DND-41 (cell line): ENCODE measurements at regions not wholly inside any gene's neighbourhood (a gene's known extent, or its start where the extent isn't known, plus 50 kb on each side); places are given as distances from the start of the nearest gene placed in this dataset.

Source experiments
- ATAC-seq: fragments of 200-7000 bp; cut with Tn5 transposase; 3 replicates; pipeline ENCODE4 v1.9.1; 2021; ENCODE audit warnings: low read depth; ENCODE audit not compliant: insufficient read depth
- DNase-seq: peaks from one replicate; pipeline ENCODE4 v3.0.0-alpha.2; 2020
- H2AFZ ChIP-seq: 2 replicates; pipeline ENCODE4 v1.6.0; 2012; ENCODE audit warnings: low read depth, low read length
- H3K27ac ChIP-seq: 2 replicates; pipeline ENCODE4 v1.5.1; 2012; ENCODE audit warnings: low read length, inconsistent platforms
- H3K27me3 ChIP-seq: fragments of 200-600 bp; sonication (generic); 2 replicates; pipeline ENCODE4 v1.6.0; 2012; ENCODE audit warnings: low read length, mild to moderate bottlenecking, inconsistent platforms; ENCODE audit not compliant: insufficient read depth, poor library complexity
- H3K36me3 ChIP-seq: 2 replicates; pipeline ENCODE4 v1.5.1; 2012; ENCODE audit warnings: low read length, inconsistent platforms; ENCODE audit not compliant: insufficient read depth
- H3K4me1 ChIP-seq: 2 replicates; pipeline ENCODE4 v1.5.1; 2012; ENCODE audit warnings: mild to moderate bottlenecking, low read length; ENCODE audit not compliant: insufficient read depth
- H3K4me2 ChIP-seq: 2 replicates; pipeline ENCODE4 v1.6.0; 2012; ENCODE audit warnings: mild to moderate bottlenecking, moderate library complexity, low read length, inconsistent platforms; ENCODE audit not compliant: insufficient read depth
- H3K4me3 ChIP-seq, 2 experiments: fragments of 200-600 bp in 1 of 2; shearing (Covaris generic) in 1 of 2; 2 replicates each; pipeline ENCODE4 v1.5.1; 2012 to 2016; ENCODE audit warnings: inconsistent platforms in 2 of 2, low read length in 2 of 2, mild to moderate bottlenecking in 2 of 2, low read depth in 1 of 2, moderate library complexity in 1 of 2
- H3K79me2 ChIP-seq: 2 replicates; pipeline ENCODE4 v1.6.0; 2012; ENCODE audit warnings: low read length, inconsistent platforms; ENCODE audit not compliant: insufficient read depth
- H3K9ac ChIP-seq: 2 replicates; pipeline ENCODE4 v1.6.0; 2012; ENCODE audit warnings: low read depth, mild to moderate bottlenecking, inconsistent platforms, low read length, moderate library complexity
- H3K9me3 ChIP-seq: 2 replicates; pipeline ENCODE4 v1.5.1; 2012; ENCODE audit warnings: low read length, moderate library complexity, mild to moderate bottlenecking, inconsistent platforms; ENCODE audit not compliant: insufficient read depth, severe bottlenecking
- H4K20me1 ChIP-seq: 2 replicates; pipeline ENCODE4 v1.6.0; 2012; ENCODE audit warnings: low read length; ENCODE audit not compliant: insufficient read depth
- EZH2 ChIP-seq: IDR thresholded peaks from 3 replicates; pipeline ENCODE4 v1.6.1; 2012; ENCODE audit warnings: borderline replicate concordance, low read depth, mild to moderate bottlenecking, moderate library complexity, low read length, inconsistent platforms; ENCODE audit not compliant: severe bottlenecking
- TF ChIP-seq, protein P1 (sequence below): IDR thresholded peaks from 2 replicates; pipeline ENCODE4 v1.5.1; 2012; ENCODE audit warnings: borderline replicate concordance, low read length, moderate library complexity, mild to moderate bottlenecking; ENCODE audit not compliant: poor library complexity, severe bottlenecking; ENCODE audit errors: extremely low read depth

DNA sequence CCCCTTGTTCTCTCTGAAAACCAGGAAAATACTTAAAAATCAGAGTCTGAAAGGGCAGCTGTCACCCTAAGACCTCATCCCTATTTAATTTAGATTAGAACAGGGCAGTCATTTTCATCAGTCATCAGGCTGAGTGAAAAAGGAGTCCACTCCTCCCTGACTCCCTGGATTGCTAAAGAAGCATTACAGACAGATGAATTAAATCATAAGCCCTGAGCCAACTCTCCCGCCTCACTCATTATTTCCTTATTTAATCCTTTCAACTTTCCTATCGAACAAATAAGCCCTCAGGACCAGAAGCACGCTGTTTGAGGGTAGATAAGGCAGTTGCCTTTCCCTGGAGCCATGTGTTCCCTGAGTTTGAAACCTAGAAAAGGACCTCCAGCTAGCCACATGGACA lies 201.9 kb upstream of the ANKRD55 start:
- no peak for ATAC-seq
- DNase-seq: no peak
- H3K79me2 ChIP-seq: no peaks in the 10 kb centered on the region

DNA sequence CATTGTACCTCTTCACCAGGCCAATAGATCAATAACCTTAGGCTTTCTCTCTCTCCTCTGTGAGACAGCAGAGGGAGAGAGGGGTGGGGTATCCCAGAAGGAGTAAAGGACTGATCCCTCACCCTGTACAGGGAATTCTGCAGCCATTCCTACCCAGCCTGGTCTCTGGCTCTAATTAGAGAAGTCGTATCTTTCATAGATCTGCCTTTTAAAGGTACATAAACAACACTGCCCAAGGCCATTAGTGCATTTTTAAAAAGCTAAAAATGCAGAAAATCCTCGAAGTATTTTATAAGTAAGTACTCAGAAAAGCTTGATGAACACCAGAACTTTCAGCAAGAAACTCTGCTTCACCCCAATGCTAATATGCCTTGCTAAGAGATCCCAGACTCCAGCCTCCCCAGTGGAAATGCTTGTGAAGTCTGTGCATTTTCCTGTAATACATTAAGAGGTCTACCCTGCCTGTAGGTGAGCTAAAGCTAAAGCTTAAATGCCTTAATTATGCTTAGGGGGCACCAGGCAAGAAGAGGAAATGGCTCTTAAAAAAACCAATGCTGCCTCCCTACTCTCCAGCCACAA lies 200.0 kb upstream of the ANKRD55 start:
- H3K27me3 ChIP-seq: no peaks in the 10 kb centered on the region
- no peaks in the 10 kb centered on the region for H4K20me1 ChIP-seq
- H3K4me2 ChIP-seq: no peak overlapping the region
- no peaks in the 10 kb centered on the region for H3K9me3 ChIP-seq
- no peak overlapping the region for H2AFZ ChIP-seq
- no peak for DNase-seq
- ATAC-seq: no peak
- H3K4me1 ChIP-seq: no peaks in the 10 kb centered on the region
- no peak overlapping the region for H3K9ac ChIP-seq
- no peaks in the 10 kb centered on the region for H3K79me2 ChIP-seq
- no peak overlapping the region for H3K27ac ChIP-seq
- H3K4me3 ChIP-seq: no peak overlapping the region
- TF ChIP-seq, protein P1, sequence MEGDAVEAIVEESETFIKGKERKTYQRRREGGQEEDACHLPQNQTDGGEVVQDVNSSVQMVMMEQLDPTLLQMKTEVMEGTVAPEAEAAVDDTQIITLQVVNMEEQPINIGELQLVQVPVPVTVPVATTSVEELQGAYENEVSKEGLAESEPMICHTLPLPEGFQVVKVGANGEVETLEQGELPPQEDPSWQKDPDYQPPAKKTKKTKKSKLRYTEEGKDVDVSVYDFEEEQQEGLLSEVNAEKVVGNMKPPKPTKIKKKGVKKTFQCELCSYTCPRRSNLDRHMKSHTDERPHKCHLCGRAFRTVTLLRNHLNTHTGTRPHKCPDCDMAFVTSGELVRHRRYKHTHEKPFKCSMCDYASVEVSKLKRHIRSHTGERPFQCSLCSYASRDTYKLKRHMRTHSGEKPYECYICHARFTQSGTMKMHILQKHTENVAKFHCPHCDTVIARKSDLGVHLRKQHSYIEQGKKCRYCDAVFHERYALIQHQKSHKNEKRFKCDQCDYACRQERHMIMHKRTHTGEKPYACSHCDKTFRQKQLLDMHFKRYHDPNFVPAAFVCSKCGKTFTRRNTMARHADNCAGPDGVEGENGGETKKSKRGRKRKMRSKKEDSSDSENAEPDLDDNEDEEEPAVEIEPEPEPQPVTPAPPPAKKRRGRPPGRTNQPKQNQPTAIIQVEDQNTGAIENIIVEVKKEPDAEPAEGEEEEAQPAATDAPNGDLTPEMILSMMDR: no peak
- no peak for TF ChIP-seq EZH2
- no peaks in the 10 kb centered on the region for H3K36me3 ChIP-seq

More for the DNA sequence above, 201.9 kb upstream of the ANKRD55 start:
- Histone ChIP-seq H3K4me3 (no peak overlapping the region), H3K4me1 (no peaks in the 10 kb centered on the region), H4K20me1 (no peaks in the 10 kb centered on the region), H3K9me3 (no peaks in the 10 kb centered on the region), H3K27me3 (no peaks in the 10 kb centered on the region), H3K9ac (no peak overlapping the region), H2AFZ (no peak overlapping the region), H3K27ac (no peak overlapping the region), H3K4me2 (no peak overlapping the region), H3K36me3 (no peaks in the 10 kb centered on the region)
- TF ChIP-seq, protein P1: no peak

DNA sequence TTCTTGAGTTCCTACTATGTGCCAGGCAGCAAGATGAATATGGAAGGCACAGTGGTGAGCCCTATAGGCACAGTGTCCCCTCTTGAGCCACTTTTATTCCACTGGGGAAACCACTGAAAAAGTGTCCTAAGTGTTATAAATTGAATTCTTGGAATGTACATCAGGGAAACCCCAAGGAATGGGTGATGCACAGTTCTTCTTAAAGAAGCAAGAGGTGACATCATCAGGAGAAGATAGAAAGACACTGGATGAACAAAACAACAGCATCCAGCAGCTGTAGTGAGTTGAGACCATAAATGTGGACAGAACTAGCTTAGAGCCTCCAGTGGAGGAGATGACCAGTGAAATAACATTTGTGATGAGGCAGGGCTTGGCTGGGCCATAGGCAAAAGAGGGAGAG lies 199.2 kb upstream of the ANKRD55 start:
- Histone ChIP-seq H3K9ac (no peak overlapping the region), H4K20me1 (no peaks in the 10 kb centered on the region), H3K4me2 (no peak overlapping the region), H3K4me3 (no peak overlapping the region), H3K79me2 (no peaks in the 10 kb centered on the region), H3K9me3 (no peaks in the 10 kb centered on the region), H2AFZ (no peak overlapping the region), H3K4me1 (no peaks in the 10 kb centered on the region), H3K36me3 (no peaks in the 10 kb centered on the region), H3K27me3 (no peaks in the 10 kb centered on the region), H3K27ac (no peak overlapping the region)
- ATAC-seq: no peak
- no peak for TF ChIP-seq EZH2
- TF ChIP-seq, protein P1: no peak
- DNase-seq: no peak

DNA sequence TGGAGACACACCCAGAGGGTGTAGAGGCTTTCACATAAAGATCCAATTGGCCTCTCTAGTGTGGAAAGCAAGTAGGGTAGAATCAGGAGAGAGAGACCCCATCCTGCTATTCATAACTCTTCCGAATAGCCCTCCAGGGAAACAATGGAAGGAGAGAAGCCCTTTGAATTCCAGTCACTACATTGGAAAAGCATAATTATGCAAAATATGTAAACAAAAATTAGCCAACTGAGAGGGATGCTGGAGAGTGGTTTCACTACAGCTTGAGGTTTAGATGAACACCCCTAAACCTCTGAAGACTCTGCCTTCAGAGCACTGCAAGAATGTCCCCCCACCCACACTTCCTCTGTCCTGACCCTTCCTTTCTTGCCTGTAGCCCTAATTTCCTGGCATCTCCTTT lies 197.3 kb upstream of the ANKRD55 start:
- no peaks in the 10 kb centered on the region for H3K79me2 ChIP-seq
- H3K27ac ChIP-seq: no peak overlapping the region
- TF ChIP-seq, protein P1: no peak
- TF ChIP-seq EZH2: no peak
- no peaks in the 10 kb centered on the region for H3K9me3 ChIP-seq
- no peaks in the 10 kb centered on the region for H3K4me1 ChIP-seq
- no peak overlapping the region for H3K4me2 ChIP-seq
- H4K20me1 ChIP-seq: no peaks in the 10 kb centered on the region
- H3K4me3 ChIP-seq: no peak overlapping the region
- no peaks in the 10 kb centered on the region for H3K27me3 ChIP-seq
- no peak for ATAC-seq
- H3K9ac ChIP-seq: no peak overlapping the region
- no peaks in the 10 kb centered on the region for H3K36me3 ChIP-seq
- no peak overlapping the region for H2AFZ ChIP-seq
- no peak for DNase-seq
